T-cell (primary cell): ENCODE measurements at regions not wholly inside any gene's neighbourhood (a gene's known extent, or its start where the extent isn't known, plus 50 kb on each side); places are given as distances from the start of the nearest gene placed in this dataset.

ENCODE experiments used
- ATAC-seq, 4 experiments: fragments of 200-7000 bp in 3 of 4; fragments of 150-1000 bp in 1 of 4; cut with Tn5 transposase; replicated peaks in 1 of 4; 1 replicate in 3 of 4; 2 replicates in 1 of 4; pipeline ENCODE4 v1.10.0; 2021; ENCODE audit warnings: moderate library complexity in 3 of 4, mild to moderate bottlenecking in 2 of 4, moderate number of reproducible peaks in 1 of 4
- CTCF ChIA-PET, 2 donors: fragments of 300-600 bp; sonication (Branson Sonifier 250); formaldehyde crosslinking; loops; one replicate each; lab custom pipeline; 2022; ENCODE audit warnings: antibody characterized with exemption in 2 of 2; lab: Charles Lee
- POLR2A ChIA-PET, 2 donors: fragments of 300-600 bp; sonication (Branson Sonifier 250); formaldehyde crosslinking; loops; one replicate each; lab custom pipeline; 2022; ENCODE audit warnings: antibody characterized with exemption in 2 of 2; lab: Charles Lee
- DNase-seq, 35 experiments: peaks; one replicate each; pipeline versions ENCODE4 v3.0.0 to v3.0.0-alpha.2; 2013 to 2023
- H3K27ac ChIP-seq: one replicate; pipeline ENCODE4 v1.5.1; 2013; ENCODE audit warnings: low read length
- H3K27me3 ChIP-seq, 2 experiments: replicated peaks in 1 of 2; 1 replicate in 1 of 2; 2 replicates in 1 of 2; pipeline versions ENCODE4 v1.6.1 to v1.7.0; 2013; ENCODE audit warnings: low read length in 1 of 2, mixed read lengths in 1 of 2; ENCODE audit not compliant: control insufficient read depth in 2 of 2, insufficient read depth in 2 of 2; ENCODE audit errors: extremely low read depth in 1 of 2
- H3K36me3 ChIP-seq, 2 donors: 1 replicate in 1 of 2; 2 replicates in 1 of 2; pipeline versions ENCODE4 v1.6.1 to v1.7.0; 2013; ENCODE audit warnings: low read length in 1 of 2; ENCODE audit not compliant: control insufficient read depth in 2 of 2, insufficient read depth in 1 of 2; ENCODE audit errors: extremely low read depth in 1 of 2
- H3K4me1 ChIP-seq, 2 experiments: 1 replicate in 1 of 2; 2 replicates in 1 of 2; pipeline versions ENCODE4 v1.6.1 to v1.7.0; 2013; ENCODE audit warnings: low read length in 2 of 2, mixed read lengths in 1 of 2; ENCODE audit not compliant: insufficient read depth in 2 of 2, control insufficient read depth in 1 of 2; ENCODE audit errors: extremely low read depth in 1 of 2
- H3K4me3 ChIP-seq, 2 donors: 1 replicate in 1 of 2; 2 replicates in 1 of 2; pipeline versions ENCODE4 v1.5.1 to v1.7.0; 2013; ENCODE audit warnings: mild to moderate bottlenecking in 2 of 2, low read length in 1 of 2, moderate library complexity in 1 of 2; ENCODE audit not compliant: control insufficient read depth in 1 of 2; ENCODE audit errors: extremely low read depth in 1 of 2
- H3K9me3 ChIP-seq: 2 replicates; pipeline ENCODE4 v1.7.0; 2013
- H3K27ac Mint-ChIP-seq, 2 donors: one replicate each; pipeline ENCODE4 v1.8.0; 2020 to 2021; ENCODE audit warnings: mild to moderate bottlenecking in 2 of 2, mixed read lengths in 2 of 2
- H3K27me3 Mint-ChIP-seq, 2 donors: one replicate each; pipeline ENCODE4 v1.8.0; 2021 to 2022; ENCODE audit warnings: mixed read lengths in 2 of 2
- H3K36me3 Mint-ChIP-seq: one replicate; pipeline ENCODE4 v1.8.0; 2021; ENCODE audit warnings: mixed read lengths
- H3K4me1 Mint-ChIP-seq, 3 donors: one replicate each; pipeline ENCODE4 v1.8.0; 2020 to 2022; ENCODE audit warnings: mixed read lengths in 3 of 3, mild to moderate bottlenecking in 1 of 3
- H3K4me3 Mint-ChIP-seq, 3 donors: one replicate each; pipeline ENCODE4 v1.8.0; 2020 to 2022; ENCODE audit warnings: mild to moderate bottlenecking in 3 of 3, mixed read lengths in 3 of 3, moderate library complexity in 3 of 3
- H3K9me3 Mint-ChIP-seq, 3 donors: one replicate each; pipeline ENCODE4 v1.8.0; 2020 to 2022; ENCODE audit warnings: mixed read lengths in 3 of 3
- WGBS: methylation state at CpG from one replicate; pipeline ENCODE4 v1.1.5; 2013; ENCODE audit warnings: missing lambda C conversion rate; ENCODE audit not compliant: insufficient coverage; 5-methylcytosine and 5-hydroxymethylcytosine counted together

DNA sequence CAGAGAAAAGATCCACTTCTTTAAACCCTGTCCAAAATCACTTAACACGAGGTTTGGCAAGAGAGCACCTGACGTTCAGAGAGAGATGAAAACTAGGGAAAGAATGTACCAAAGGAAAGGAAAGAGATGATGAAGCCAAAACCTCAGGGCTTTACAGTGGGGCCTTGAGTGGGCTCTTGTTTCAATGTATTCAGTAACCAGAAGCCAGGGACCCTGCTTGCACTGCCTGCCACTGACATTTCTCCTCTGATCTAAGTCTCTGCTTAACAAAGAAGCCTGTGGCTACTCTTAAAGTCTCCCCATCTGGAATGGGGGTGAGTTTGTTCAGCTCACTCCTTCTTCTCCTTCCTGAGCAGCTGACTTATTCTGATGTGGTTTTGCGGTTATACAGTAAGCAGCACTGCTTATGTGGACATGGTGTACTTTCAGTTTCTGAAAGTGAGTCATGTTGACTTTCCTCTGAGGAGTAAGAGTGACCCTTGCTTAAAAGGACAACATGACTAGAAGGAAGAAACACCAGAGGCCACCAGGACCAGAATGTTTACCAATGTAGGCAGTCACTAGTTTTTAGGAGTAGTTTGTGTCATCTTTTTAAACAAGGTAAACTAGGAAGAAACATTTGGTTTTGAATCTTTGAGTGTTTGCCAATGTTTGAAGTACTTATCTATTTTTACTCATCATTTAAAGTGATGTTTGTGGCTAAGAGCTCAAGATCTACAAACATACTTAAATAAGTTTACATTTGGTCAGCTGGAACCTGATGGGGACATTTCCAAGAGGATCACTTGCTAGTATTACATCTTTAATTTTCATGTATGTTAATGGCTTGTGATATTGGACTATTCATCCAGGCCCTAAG lies 87.4 kb downstream of the FASLG start:
- ATAC-seq (peak; percentile 75 to 90 (median 84)), DNase-seq (peak in 22 of 35 experiments; percentile 6 to 81 (median 31))
- peak overlapping the region; percentile 45 for H3K27ac ChIP-seq
- Mint-ChIP-seq H3K9me3 (no peaks in the 10 kb centered on the region), H3K4me3 (peak overlapping the region; percentile 38 to 49 (median 47)), H3K27ac (peak overlapping the region; percentile 71 to 73), H3K27me3 (no peaks in the 10 kb centered on the region), H3K4me1 (peaks cover 40 to 47% (median 46%) of the 10 kb centered on the region in 3 donors), H3K36me3 (no peaks in the 10 kb centered on the region)
- H3K4me3 ChIP-seq, result no peak overlapping the region
- H3K27me3 ChIP-seq, result no peaks in the 10 kb centered on the region
- POLR2A ChIA-PET, result no interaction called here
- H3K36me3 ChIP-seq, result no peaks in the 10 kb centered on the region
- no CpG with 5 or more reads among the region's 3 CpGs for WGBS
- H3K4me1 ChIP-seq, result peaks cover 23 to 29% of the 10 kb centered on the region in 2 experiments
- H3K9me3 ChIP-seq, result no peaks in the 10 kb centered on the region
- CTCF ChIA-PET, result interaction anchor here (0.6 to 2.5 kb wide), 8 partner anchors 33 to 1997 kb away, joined by 3 to 19 read pairs (median 8); partner anchors contain the start of genes CENPL (in 1 of the 2) and DARS2 (in 1 of the 2)

DNA sequence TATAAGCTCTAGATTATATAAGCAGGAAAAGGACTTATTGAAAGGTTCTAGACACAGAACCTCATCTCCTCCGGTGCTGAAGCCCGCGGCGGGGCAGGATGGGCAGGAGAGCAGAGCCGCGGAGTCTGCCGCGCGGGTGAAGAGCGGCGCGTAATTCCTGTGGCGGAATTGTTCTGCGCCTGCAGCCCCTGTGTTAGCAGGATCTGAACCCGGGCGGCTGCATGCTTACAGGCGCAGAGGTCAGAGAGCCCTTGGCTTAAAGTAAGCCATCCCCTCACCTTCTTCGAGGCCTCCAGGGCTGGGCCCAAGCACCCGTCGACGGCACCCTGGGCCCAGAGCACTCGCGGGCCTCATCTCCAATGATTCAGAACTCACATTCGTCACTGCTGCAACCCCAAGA lies 89.3 kb downstream of the FASLG start:
- Mint-ChIP-seq H3K36me3 (no peaks in the 10 kb centered on the region), H3K27me3 (no peaks in the 10 kb centered on the region), H3K27ac (peak overlapping the region in 1 of 2 donors; percentile 46), H3K4me1 (peaks cover 33 to 42% (median 38%) of the 10 kb centered on the region in 3 donors), H3K4me3 (no peak overlapping the region), H3K9me3 (no peaks in the 10 kb centered on the region)
- peaks cover 23 to 29% of the 10 kb centered on the region in 2 experiments for H3K4me1 ChIP-seq
- H3K27ac ChIP-seq, result no peak overlapping the region
- no peak overlapping the region for H3K4me3 ChIP-seq
- H3K36me3 ChIP-seq, result no peaks in the 10 kb centered on the region
- no peak for ATAC-seq
- ChIA-PET CTCF (no interaction called here), POLR2A (no interaction called here)
- over 99% methylated on average over 22 of the region's 24 CpGs for WGBS
- DNase-seq, result no peak
- no peaks in the 10 kb centered on the region for H3K9me3 ChIP-seq
- no peaks in the 10 kb centered on the region for H3K27me3 ChIP-seq

GRCh38 chr1:172751683-172752082 lies 92.8 kb downstream of the FASLG start:
- ChIA-PET CTCF (interaction anchor here in 1 of 2 donors (0.5 kb wide), 1 partner anchor 99 kb away, joined by 3 read pairs; no protein-coding TSS in a partner anchor), POLR2A (no interaction called here)
- Mint-ChIP-seq H3K4me1 (peaks cover 12 to 40% (median 35%) of the 10 kb centered on the region in 3 donors), H3K9me3 (no peaks in the 10 kb centered on the region), H3K4me3 (no peak overlapping the region), H3K36me3 (no peaks in the 10 kb centered on the region), H3K27me3 (no peaks in the 10 kb centered on the region), H3K27ac (no peak overlapping the region)
- ATAC-seq, result no peak
- Histone ChIP-seq H3K4me1 (peaks cover 7 to 12% of the 10 kb centered on the region in 2 experiments), H3K4me3 (no peak overlapping the region), H3K9me3 (no peaks in the 10 kb centered on the region), H3K27me3 (no peaks in the 10 kb centered on the region), H3K36me3 (no peaks in the 10 kb centered on the region), H3K27ac (no peak overlapping the region)
- no peak for DNase-seq
- WGBS, result no CpG with 5 or more reads among the region's 1 CpG

DNA sequence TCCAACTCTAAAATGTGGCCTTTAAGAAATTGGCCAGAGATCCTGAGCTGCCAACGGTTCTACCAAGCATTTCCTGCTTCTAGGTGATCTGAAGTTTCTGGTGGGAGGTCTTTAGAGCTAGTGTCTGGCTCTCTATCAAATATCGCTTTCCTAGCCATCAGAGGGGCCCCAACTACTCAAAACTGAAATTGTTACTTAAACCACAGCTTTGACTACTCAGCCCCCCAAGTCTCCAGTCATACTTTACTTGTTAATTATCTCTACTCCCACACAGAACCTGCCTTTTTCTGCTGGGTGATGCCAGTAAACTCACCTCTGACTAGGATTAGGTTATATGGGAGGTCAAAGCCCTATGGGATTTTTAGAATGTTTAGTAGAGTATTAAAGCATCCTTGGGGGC lies 95.1 kb downstream of the FASLG start:
- H3K27me3 Mint-ChIP-seq, result peaks cover 0 to 2% of the 10 kb centered on the region in 2 donors
- ChIA-PET CTCF (no interaction called here), POLR2A (interaction anchor here in 1 of 2 donors (0.9 kb wide), 1 partner anchor 10 kb away, joined by 3 read pairs; no protein-coding TSS in a partner anchor)
- WGBS, result no CpG with 5 or more reads among the region's 2 CpGs
- Histone ChIP-seq H3K27me3 (no peaks in the 10 kb centered on the region), H3K4me1 (peaks cover 0 to 3% of the 10 kb centered on the region in 2 experiments), H3K4me3 (no peak overlapping the region), H3K36me3 (no peaks in the 10 kb centered on the region), H3K27ac (no peak overlapping the region), H3K9me3 (no peaks in the 10 kb centered on the region)
- H3K9me3 Mint-ChIP-seq, result no peaks in the 10 kb centered on the region
- no peak for DNase-seq
- H3K27ac Mint-ChIP-seq, result no peak overlapping the region
- no peaks in the 10 kb centered on the region for H3K36me3 Mint-ChIP-seq
- ATAC-seq, result no peak
- H3K4me3 Mint-ChIP-seq, result no peak overlapping the region
- peaks cover 6 to 28% (median 20%) of the 10 kb centered on the region in 3 donors for H3K4me1 Mint-ChIP-seq

DNA sequence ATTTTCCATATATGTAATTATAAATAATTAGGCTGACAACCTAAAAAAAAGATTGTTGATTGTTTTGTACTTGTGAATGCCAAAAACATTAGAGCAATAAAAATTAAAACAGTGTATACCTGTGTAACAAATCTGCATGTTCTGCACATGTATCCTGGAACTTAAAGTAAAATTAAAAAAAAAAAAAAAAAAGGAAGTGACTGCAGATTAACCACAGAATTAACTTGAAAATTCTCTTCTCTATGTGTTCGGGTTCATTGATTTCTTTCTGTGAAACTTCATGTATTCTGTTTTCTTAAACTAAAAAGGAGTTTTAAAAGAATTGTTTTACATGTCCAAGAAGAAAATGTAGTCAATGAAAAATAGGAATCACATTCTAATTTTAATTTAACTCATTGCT lies 95.7 kb downstream of the FASLG start:
- no peaks in the 10 kb centered on the region for H3K36me3 ChIP-seq
- Mint-ChIP-seq H3K9me3 (no peaks in the 10 kb centered on the region), H3K4me1 (peaks cover 6 to 24% (median 20%) of the 10 kb centered on the region in 3 donors), H3K36me3 (no peaks in the 10 kb centered on the region), H3K27me3 (peaks cover 0 to 2% of the 10 kb centered on the region in 2 donors), H3K4me3 (no peak overlapping the region), H3K27ac (no peak overlapping the region)
- no peak overlapping the region for H3K4me3 ChIP-seq
- DNase-seq (no peak), ATAC-seq (no peak)
- ChIA-PET CTCF (no interaction called here), POLR2A (interaction anchor here in 1 of 2 donors (0.9 kb wide), 1 partner anchor 9 kb away, joined by 3 read pairs; no protein-coding TSS in a partner anchor)
- no peaks in the 10 kb centered on the region for H3K9me3 ChIP-seq
- H3K4me1 ChIP-seq, result peaks cover 0 to 2% of the 10 kb centered on the region in 2 experiments
- H3K27me3 ChIP-seq, result no peaks in the 10 kb centered on the region
- H3K27ac ChIP-seq, result no peak overlapping the region
- no CpG with 5 or more reads among the region's 1 CpG for WGBS

- Mint-ChIP-seq H3K27me3 (peaks cover 0 to 2% of the 10 kb centered on the region in 2 donors), H3K9me3 (no peaks in the 10 kb centered on the region), H3K4me3 (no peak overlapping the region), H3K36me3 (no peaks in the 10 kb centered on the region), H3K4me1 (peaks cover 6 to 21% (median 20%) of the 10 kb centered on the region in 3 donors), H3K27ac (no peak overlapping the region)
- no peaks in the 10 kb centered on the region for H3K9me3 ChIP-seq
- H3K4me3 ChIP-seq, result no peak overlapping the region
- DNase-seq, result no peak
- H3K36me3 ChIP-seq, result no peaks in the 10 kb centered on the region
- no CpG with 5 or more reads among the region's 7 CpGs for WGBS
- H3K27ac ChIP-seq, result no peak overlapping the region
- ChIA-PET POLR2A (no interaction called here), CTCF (no interaction called here)
- no peaks in the 10 kb centered on the region for H3K27me3 ChIP-seq
- no peaks in the 10 kb centered on the region for H3K4me1 ChIP-seq
- no peak for ATAC-seq
Measured at GRCh38 chr1:172755099-172755498, 96.2 kb downstream of the FASLG start.
